Mucosa of descending colon (tissue), 3 donors: ENCODE measurements at regions not wholly inside any gene's neighbourhood (a gene's known extent, or its start where the extent isn't known, plus 50 kb on each side); places are given as distances from the start of the nearest gene placed in this dataset.
"Not testable (repeated sequence)": the region's sequence is repeated elsewhere in the genome, so short reads cannot be mapped to it uniquely, and the experiment has no call there.

Source experiments
- ATAC-seq: fragments of 200-7000 bp; cut with Tn5 transposase; one replicate; pipeline ENCODE4 v1.9.1; 2020; ENCODE audit warnings: mild to moderate bottlenecking, moderate library complexity
- DNase-seq, 3 donors: peaks; one replicate each; pipeline ENCODE4 v3.0.0-alpha.2; 2020
- H3K36me3 ChIP-seq: fragments of 200-600 bp; one replicate; pipeline ENCODE4 v1.8.0; 2021; ENCODE audit warnings: low read depth, mild to moderate bottlenecking
- H3K4me1 ChIP-seq: fragments of 200-600 bp; one replicate; pipeline ENCODE4 v1.8.0; 2021; ENCODE audit warnings: low read depth, mild to moderate bottlenecking
- H3K4me3 ChIP-seq: fragments of 200-600 bp; one replicate; pipeline ENCODE4 v1.8.0; 2021; ENCODE audit warnings: mild to moderate bottlenecking
- H3K9me3 ChIP-seq: fragments of 200-600 bp; one replicate; pipeline ENCODE4 v1.8.0; 2021; ENCODE audit warnings: mild to moderate bottlenecking
- CTCF ChIP-seq: fragments of 200-600 bp; IDR thresholded peaks from one replicate; pipeline ENCODE4 v1.8.0; 2022; ENCODE audit warnings: antibody characterized with exemption, mild to moderate bottlenecking
- intact Hi-C, 2 donors: fragments of 100-400 bp; cut with DNase I in 1 of 2; cut with micrococcal nuclease in 1 of 2; formaldehyde crosslinking; loops; one replicate each; pipeline versions ENCODE4 v1.11.0 to v1.11.1; 2022; cut with DNase I, micrococcal nuclease
- donor health status: DM: no; HTN: no; CAD: no; lungs with moderate emphysema.
- donor health status: DM: no; HTN: no; CAD: no.
- donor health status: DM: no; HTN: yes; CAD: no.

- no peaks in the 10 kb centered on the region for H3K4me1 ChIP-seq
- intact Hi-C loops = no loop called here
- no peak for ATAC-seq
- TF ChIP-seq CTCF = no peak
- H3K4me3 ChIP-seq = no peak overlapping the region
- no peaks in the 10 kb centered on the region for H3K36me3 ChIP-seq
- no peak for DNase-seq
- H3K9me3 ChIP-seq = no peaks in the 10 kb centered on the region
These were observed 1534.3 kb downstream of the MAT2B start for GRCh38 chr5:165039748-165040147.

GRCh38 chr5:165045941-165046340 lies 1540.5 kb downstream of the MAT2B start:
- H3K4me3 ChIP-seq, intact Hi-C loops, H3K4me1 ChIP-seq, DNase-seq, H3K9me3 ChIP-seq, H3K36me3 ChIP-seq, ATAC-seq: not testable (repeated sequence)

- no peak for DNase-seq
- no peaks in the 10 kb centered on the region for H3K4me1 ChIP-seq
- H3K9me3 ChIP-seq = no peaks in the 10 kb centered on the region
- no peaks in the 10 kb centered on the region for H3K36me3 ChIP-seq
- intact Hi-C loops = no loop called here
- ATAC-seq = no peak
- H3K4me3 ChIP-seq = no peak overlapping the region
- no peak for TF ChIP-seq CTCF
These were observed 1550.1 kb downstream of the MAT2B start for GRCh38 chr5:165055476-165055875.

- no peak for TF ChIP-seq CTCF
- Histone ChIP-seq H3K9me3 (no peaks in the 10 kb centered on the region), H3K4me3 (no peak overlapping the region), H3K36me3 (no peaks in the 10 kb centered on the region), H3K4me1 (no peaks in the 10 kb centered on the region)
- DNase-seq = no peak
- intact Hi-C loops = no loop called here
- ATAC-seq = no peak
These were observed 1551.7 kb downstream of the MAT2B start for GRCh38 chr5:165057145-165057544.

- no peak for TF ChIP-seq CTCF
These were observed 1561.4 kb downstream of the MAT2B start for GRCh38 chr5:165066751-165067385.

GRCh38 chr5:165076686-165077085 lies 1571.3 kb downstream of the MAT2B start:
- no peaks in the 10 kb centered on the region for H3K4me1 ChIP-seq
- DNase-seq (no peak), ATAC-seq (no peak)
- no peaks in the 10 kb centered on the region for H3K36me3 ChIP-seq
- peaks cover 3% of the 10 kb centered on the region for H3K9me3 ChIP-seq
- TF ChIP-seq CTCF = no peak
- H3K4me3 ChIP-seq = no peak overlapping the region
- intact Hi-C loops = no loop called here

More at GRCh38 chr5:165066751-165067385, 1561.4 kb downstream of the MAT2B start:
- intact Hi-C loops = no loop called here
- no peaks in the 10 kb centered on the region for H3K36me3 ChIP-seq
- H3K4me1 ChIP-seq = no peaks in the 10 kb centered on the region
- H3K4me3 ChIP-seq = no peak overlapping the region
- DNase-seq (no peak), ATAC-seq (no peak)
- H3K9me3 ChIP-seq = no peaks in the 10 kb centered on the region
